PFSK-1 (cell line): ENCODE measurements at regions not wholly inside any gene's neighbourhood (a gene's known extent, or its start where the extent isn't known, plus 50 kb on each side); places are given as distances from the start of the nearest gene placed in this dataset.

Experiments
- POLR2AphosphoS5 ChIP-seq: IDR thresholded peaks from 2 replicates; pipeline ENCODE4 v1.6.1; 2012; ENCODE audit warnings: low read depth, mild to moderate bottlenecking, control low read depth, low read length, moderate library complexity
- TF ChIP-seq, protein P1 (sequence below), 2 experiments: IDR thresholded peaks; 2 replicates each; pipeline versions ENCODE4 v1.6.1 to v1.8.0; 2011 to 2012; ENCODE audit warnings: low read depth in 2 of 2, low read length in 2 of 2, control low read depth in 1 of 2, inconsistent platforms in 1 of 2, mild to moderate bottlenecking in 1 of 2, moderate library complexity in 1 of 2; ENCODE audit not compliant: insufficient read depth in 1 of 2

DNA sequence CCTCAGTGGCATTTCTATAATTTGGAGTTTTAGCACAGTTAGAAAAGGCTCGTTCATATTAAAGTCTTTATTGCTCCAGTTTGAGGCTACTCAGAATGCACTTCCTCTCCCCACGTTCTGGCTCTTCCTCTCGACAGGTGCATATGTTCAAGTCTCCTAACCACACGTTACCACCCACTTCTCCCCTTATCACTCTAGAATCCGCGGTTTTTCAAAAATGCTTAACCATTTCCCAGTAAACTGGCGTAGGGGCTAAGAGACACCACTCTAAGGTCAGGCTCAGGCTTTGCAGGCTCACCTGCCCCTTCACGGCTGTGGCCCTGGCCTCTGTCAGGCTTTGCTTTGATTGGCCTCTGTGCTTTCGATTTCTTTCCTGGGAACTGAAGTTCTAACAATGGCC is 383.6 kb downstream of the GLRX3 start:
- TF ChIP-seq POLR2AphosphoS5: no peak
- TF ChIP-seq, protein P1, sequence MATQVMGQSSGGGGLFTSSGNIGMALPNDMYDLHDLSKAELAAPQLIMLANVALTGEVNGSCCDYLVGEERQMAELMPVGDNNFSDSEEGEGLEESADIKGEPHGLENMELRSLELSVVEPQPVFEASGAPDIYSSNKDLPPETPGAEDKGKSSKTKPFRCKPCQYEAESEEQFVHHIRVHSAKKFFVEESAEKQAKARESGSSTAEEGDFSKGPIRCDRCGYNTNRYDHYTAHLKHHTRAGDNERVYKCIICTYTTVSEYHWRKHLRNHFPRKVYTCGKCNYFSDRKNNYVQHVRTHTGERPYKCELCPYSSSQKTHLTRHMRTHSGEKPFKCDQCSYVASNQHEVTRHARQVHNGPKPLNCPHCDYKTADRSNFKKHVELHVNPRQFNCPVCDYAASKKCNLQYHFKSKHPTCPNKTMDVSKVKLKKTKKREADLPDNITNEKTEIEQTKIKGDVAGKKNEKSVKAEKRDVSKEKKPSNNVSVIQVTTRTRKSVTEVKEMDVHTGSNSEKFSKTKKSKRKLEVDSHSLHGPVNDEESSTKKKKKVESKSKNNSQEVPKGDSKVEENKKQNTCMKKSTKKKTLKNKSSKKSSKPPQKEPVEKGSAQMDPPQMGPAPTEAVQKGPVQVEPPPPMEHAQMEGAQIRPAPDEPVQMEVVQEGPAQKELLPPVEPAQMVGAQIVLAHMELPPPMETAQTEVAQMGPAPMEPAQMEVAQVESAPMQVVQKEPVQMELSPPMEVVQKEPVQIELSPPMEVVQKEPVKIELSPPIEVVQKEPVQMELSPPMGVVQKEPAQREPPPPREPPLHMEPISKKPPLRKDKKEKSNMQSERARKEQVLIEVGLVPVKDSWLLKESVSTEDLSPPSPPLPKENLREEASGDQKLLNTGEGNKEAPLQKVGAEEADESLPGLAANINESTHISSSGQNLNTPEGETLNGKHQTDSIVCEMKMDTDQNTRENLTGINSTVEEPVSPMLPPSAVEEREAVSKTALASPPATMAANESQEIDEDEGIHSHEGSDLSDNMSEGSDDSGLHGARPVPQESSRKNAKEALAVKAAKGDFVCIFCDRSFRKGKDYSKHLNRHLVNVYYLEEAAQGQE (IDR thresholded peaks at IDR 0.05; ENCODE audit: insufficient read depth in 1 of 2, low read depth in 2 of 2, low read length in 2 of 2): no peak
